ENCODE measurements at regions not wholly inside any gene's neighbourhood (a gene's known extent, or its start where the extent isn't known, plus 50 kb on each side); places are given as distances from the start of the nearest gene placed in this dataset.

DNA sequence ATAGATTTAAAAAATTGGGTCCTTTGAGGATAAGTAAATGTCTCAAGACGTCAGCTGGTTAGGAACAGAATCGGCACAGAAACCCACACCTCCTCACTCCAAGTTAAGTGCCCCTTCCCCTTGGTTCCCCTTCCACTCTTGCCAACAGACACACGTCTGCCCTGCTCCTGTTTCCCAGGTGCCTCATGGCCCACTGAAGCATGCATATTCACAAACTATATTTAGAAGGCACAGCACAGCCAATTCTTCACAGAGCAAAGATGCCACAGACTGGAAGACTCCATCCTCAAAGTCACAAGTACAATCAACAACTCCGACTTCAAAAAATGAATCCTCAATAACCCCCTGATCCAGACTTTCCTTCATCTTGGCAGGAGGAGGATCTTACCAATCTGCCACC is 295.4 kb upstream of the NR2F2 start:
- TF ChIP-seq EZH2 (IDR thresholded peaks at IDR 0.05; ENCODE audit: insufficient read depth, poor library complexity, severe bottlenecking) (no peak), EZH2phosphoT487 (IDR thresholded peaks at IDR 0.05; ENCODE audit: insufficient read depth, low read depth) (no peak)

All from GM23248 (cell line).